HCT116 (cell line): ENCODE measurements at regions not wholly inside any gene's neighbourhood (a gene's known extent, or its start where the extent isn't known, plus 50 kb on each side); places are given as distances from the start of the nearest gene placed in this dataset.

ENCODE experiments used
- ATF3 ChIP-seq: IDR thresholded peaks from 2 replicates; pipeline ENCODE4 v1.6.1; 2012
- CTCF ChIP-seq, 3 experiments: fragments of 200-600 bp in 1 of 3; sonication (generic) in 1 of 3; IDR thresholded peaks in 2 of 3; conservative IDR thresholded peaks in 1 of 3; 2 replicates each; pipeline ENCODE4 v1.5.1; 2012 to 2017; ENCODE audit warnings: low read depth in 2 of 3, low read length in 2 of 3, antibody characterized with exemption in 1 of 3, borderline replicate concordance in 1 of 3, control low read depth in 1 of 3, mild to moderate bottlenecking in 1 of 3, mixed read lengths in 1 of 3, mixed run types in 1 of 3, moderate library complexity in 1 of 3; ENCODE audit not compliant: insufficient read depth in 1 of 3
- EGR1 ChIP-seq: IDR thresholded peaks from 2 replicates; pipeline ENCODE4 v1.6.1; 2012; ENCODE audit warnings: low read depth
- JUND ChIP-seq: IDR thresholded peaks from 2 replicates; pipeline ENCODE4 v1.6.1; 2012
- MAX ChIP-seq: IDR thresholded peaks from 2 replicates; pipeline ENCODE4 v1.6.1; 2012
- POLR2A ChIP-seq: IDR thresholded peaks from 2 replicates; pipeline ENCODE4 v1.7.0; 2011; ENCODE audit warnings: borderline replicate concordance; ENCODE audit not compliant: insufficient read depth, insufficient read length; ENCODE audit errors: extremely low read depth
- POLR2AphosphoS5 ChIP-seq: IDR thresholded peaks from 2 replicates; pipeline ENCODE4 v1.6.1; 2011; ENCODE audit warnings: mild to moderate bottlenecking, low read depth, low read length, moderate library complexity
- RAD21 ChIP-seq: IDR thresholded peaks from 2 replicates; pipeline ENCODE4 v1.6.1; 2012; ENCODE audit warnings: low read depth, mild to moderate bottlenecking
- SRF ChIP-seq: IDR thresholded peaks from 2 replicates; pipeline ENCODE4 v1.6.1; 2012; ENCODE audit warnings: low read depth
- YY1 ChIP-seq: IDR thresholded peaks from 2 replicates; pipeline ENCODE4 v1.6.1; 2011; ENCODE audit warnings: low read length, low read depth, moderate library complexity, mild to moderate bottlenecking; ENCODE audit not compliant: insufficient replicate concordance; ENCODE audit errors: extremely low read depth
- ZBTB33 ChIP-seq: IDR thresholded peaks from 2 replicates; pipeline ENCODE4 v1.6.1; 2011; ENCODE audit warnings: mild to moderate bottlenecking, low read length, moderate library complexity; ENCODE audit not compliant: insufficient replicate concordance; ENCODE audit errors: extremely low read depth
- TF ChIP-seq, protein P1 (sequence below): IDR thresholded peaks from 2 replicates; pipeline ENCODE4 v1.6.1; 2012; ENCODE audit warnings: low read depth

DNA sequence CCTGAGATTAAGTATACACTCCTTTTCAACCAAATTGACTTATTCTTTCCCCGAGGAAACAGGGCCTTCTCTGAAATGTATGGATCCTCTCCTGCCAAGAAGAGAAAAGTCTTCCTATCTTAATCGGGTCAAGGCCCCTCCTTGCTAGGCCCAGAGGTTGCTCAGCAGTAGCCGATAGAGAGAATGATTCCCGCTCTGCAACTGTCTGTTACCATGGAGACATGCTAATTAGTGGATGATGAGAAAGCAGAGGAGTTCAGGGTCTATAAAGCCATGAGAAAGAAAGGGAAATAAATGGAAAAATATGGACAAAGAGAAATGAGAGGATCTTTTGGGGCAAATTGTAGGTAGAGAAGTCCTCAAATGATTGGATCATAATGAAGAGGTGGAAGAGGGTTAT is 103.5 kb downstream of the POU4F1 start:
- TF ChIP-seq POLR2A, result no peak
- TF ChIP-seq CTCF (IDR thresholded peaks at IDR 0.05 in 2 of 3, conservative IDR thresholded peaks at IDR 0.05 in 1 of 3; ENCODE audit: borderline replicate concordance in 1 of 3, insufficient read depth in 1 of 3, low read depth in 2 of 3, low read length in 2 of 3), result no peak
- no peak for TF ChIP-seq JUND
- TF ChIP-seq ATF3, result no peak
- TF ChIP-seq RAD21, result no peak
- no peak for TF ChIP-seq YY1
- TF ChIP-seq ZBTB33, result no peak
- no peak for TF ChIP-seq POLR2AphosphoS5
- no peak for TF ChIP-seq MAX
- TF ChIP-seq EGR1, result no peak
- no peak for TF ChIP-seq SRF
- TF ChIP-seq, protein P1, sequence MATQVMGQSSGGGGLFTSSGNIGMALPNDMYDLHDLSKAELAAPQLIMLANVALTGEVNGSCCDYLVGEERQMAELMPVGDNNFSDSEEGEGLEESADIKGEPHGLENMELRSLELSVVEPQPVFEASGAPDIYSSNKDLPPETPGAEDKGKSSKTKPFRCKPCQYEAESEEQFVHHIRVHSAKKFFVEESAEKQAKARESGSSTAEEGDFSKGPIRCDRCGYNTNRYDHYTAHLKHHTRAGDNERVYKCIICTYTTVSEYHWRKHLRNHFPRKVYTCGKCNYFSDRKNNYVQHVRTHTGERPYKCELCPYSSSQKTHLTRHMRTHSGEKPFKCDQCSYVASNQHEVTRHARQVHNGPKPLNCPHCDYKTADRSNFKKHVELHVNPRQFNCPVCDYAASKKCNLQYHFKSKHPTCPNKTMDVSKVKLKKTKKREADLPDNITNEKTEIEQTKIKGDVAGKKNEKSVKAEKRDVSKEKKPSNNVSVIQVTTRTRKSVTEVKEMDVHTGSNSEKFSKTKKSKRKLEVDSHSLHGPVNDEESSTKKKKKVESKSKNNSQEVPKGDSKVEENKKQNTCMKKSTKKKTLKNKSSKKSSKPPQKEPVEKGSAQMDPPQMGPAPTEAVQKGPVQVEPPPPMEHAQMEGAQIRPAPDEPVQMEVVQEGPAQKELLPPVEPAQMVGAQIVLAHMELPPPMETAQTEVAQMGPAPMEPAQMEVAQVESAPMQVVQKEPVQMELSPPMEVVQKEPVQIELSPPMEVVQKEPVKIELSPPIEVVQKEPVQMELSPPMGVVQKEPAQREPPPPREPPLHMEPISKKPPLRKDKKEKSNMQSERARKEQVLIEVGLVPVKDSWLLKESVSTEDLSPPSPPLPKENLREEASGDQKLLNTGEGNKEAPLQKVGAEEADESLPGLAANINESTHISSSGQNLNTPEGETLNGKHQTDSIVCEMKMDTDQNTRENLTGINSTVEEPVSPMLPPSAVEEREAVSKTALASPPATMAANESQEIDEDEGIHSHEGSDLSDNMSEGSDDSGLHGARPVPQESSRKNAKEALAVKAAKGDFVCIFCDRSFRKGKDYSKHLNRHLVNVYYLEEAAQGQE, result no peak
